EL (cell line): ENCODE measurements at regions not wholly inside any gene's neighbourhood (a gene's known extent, or its start where the extent isn't known, plus 50 kb on each side); places are given as distances from the start of the nearest gene placed in this dataset.

ENCODE experiments used
- DNase-seq: peaks from one replicate; pipeline ENCODE4 v3.0.0-alpha.2; 2016

GRCh38 chr13:72093262-72093661 lies 226.3 kb upstream of the DACH1 start:
- no peak for DNase-seq

- no peak for DNase-seq
Measured at GRCh38 chr13:72074663-72075062, 207.7 kb upstream of the DACH1 start.

- no peak for DNase-seq
Measured at GRCh38 chr13:72072261-72072660, 205.3 kb upstream of the DACH1 start.

- no peak for DNase-seq
Measured at GRCh38 chr13:72071713-72072112, 204.7 kb upstream of the DACH1 start.

GRCh38 chr13:72062566-72062965 lies 195.6 kb upstream of the DACH1 start:
- no peak for DNase-seq

GRCh38 chr13:72061613-72062012 lies 194.6 kb upstream of the DACH1 start:
- no peak for DNase-seq

GRCh38 chr13:72050251-72050650 lies 183.2 kb upstream of the DACH1 start:
- DNase-seq = no peak

GRCh38 chr13:72043366-72043765 lies 176.4 kb upstream of the DACH1 start:
- DNase-seq = no peak

- no peak for DNase-seq
Measured at GRCh38 chr13:72041165-72041564, 174.2 kb upstream of the DACH1 start.

GRCh38 chr13:72039126-72039525 lies 172.1 kb upstream of the DACH1 start:
- DNase-seq = no peak

- no peak for DNase-seq
Measured at GRCh38 chr13:72029981-72030380, 163.0 kb upstream of the DACH1 start.

GRCh38 chr13:72025836-72026235 lies 158.8 kb upstream of the DACH1 start:
- no peak for DNase-seq

- no peak for DNase-seq
Measured at GRCh38 chr13:72023895-72024294, 156.9 kb upstream of the DACH1 start.

GRCh38 chr13:72005455-72005854 lies 138.5 kb upstream of the DACH1 start:
- no peak for DNase-seq

GRCh38 chr13:72004784-72005374 lies 137.9 kb upstream of the DACH1 start:
- no peak for DNase-seq

GRCh38 chr13:72004246-72004645 lies 137.2 kb upstream of the DACH1 start:
- no peak for DNase-seq

GRCh38 chr13:71998223-71998622 lies 131.2 kb upstream of the DACH1 start:
- DNase-seq = no peak

- DNase-seq = no peak
Measured at GRCh38 chr13:71979616-71980015, 112.6 kb upstream of the DACH1 start.

- DNase-seq = no peak
Measured at GRCh38 chr13:71977028-71977427, 110.0 kb upstream of the DACH1 start.

- no peak for DNase-seq
Measured at GRCh38 chr13:71967990-71968389, 101.0 kb upstream of the DACH1 start.

GRCh38 chr13:71964491-71965100 lies 97.6 kb upstream of the DACH1 start:
- DNase-seq = no peak

- no peak for DNase-seq
Measured at GRCh38 chr13:71962735-71963134, 95.7 kb upstream of the DACH1 start.

GRCh38 chr13:71962126-71962525 lies 95.1 kb upstream of the DACH1 start:
- DNase-seq = no peak

GRCh38 chr13:71949441-71949840 lies 82.4 kb upstream of the DACH1 start:
- DNase-seq = no peak

GRCh38 chr13:71939186-71939585 lies 72.2 kb upstream of the DACH1 start:
- DNase-seq = no peak
